Limb (tissue), 2 donors: ENCODE measurements at regions not wholly inside any gene's neighbourhood (a gene's known extent, or its start where the extent isn't known, plus 50 kb on each side); places are given as distances from the start of the nearest gene placed in this dataset.

Experiments
- DNase-seq, 2 donors: peaks; one replicate each; pipeline ENCODE4 v3.0.0-alpha.2; 2016; ENCODE audit errors: extremely low spot score in 2 of 2

DNA sequence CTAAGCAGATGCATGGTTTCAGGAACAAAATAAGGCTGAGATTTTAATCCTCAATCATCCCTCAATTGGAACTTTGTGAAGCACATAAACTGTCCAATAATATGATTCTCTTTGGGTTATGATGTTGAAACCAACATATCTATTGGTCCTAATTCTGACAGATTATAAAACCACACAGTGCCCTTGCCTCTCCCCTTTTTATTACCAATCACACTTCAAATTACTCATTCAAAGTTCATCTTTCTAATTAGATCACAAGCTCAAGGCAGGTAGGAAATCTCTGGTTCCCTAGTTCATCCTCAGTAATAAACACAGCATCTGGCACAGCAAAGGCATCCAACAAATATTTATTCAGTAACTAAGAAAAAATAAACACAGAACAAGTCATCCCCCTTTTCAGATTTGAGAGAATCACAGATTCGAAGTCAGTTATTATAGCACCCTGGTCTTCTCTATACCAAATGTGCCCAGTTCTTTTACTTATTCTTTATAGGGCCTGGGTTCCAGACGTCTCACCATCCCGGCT lies 611.6 kb downstream of the INSC start:
- DNase-seq, result no peak

DNA sequence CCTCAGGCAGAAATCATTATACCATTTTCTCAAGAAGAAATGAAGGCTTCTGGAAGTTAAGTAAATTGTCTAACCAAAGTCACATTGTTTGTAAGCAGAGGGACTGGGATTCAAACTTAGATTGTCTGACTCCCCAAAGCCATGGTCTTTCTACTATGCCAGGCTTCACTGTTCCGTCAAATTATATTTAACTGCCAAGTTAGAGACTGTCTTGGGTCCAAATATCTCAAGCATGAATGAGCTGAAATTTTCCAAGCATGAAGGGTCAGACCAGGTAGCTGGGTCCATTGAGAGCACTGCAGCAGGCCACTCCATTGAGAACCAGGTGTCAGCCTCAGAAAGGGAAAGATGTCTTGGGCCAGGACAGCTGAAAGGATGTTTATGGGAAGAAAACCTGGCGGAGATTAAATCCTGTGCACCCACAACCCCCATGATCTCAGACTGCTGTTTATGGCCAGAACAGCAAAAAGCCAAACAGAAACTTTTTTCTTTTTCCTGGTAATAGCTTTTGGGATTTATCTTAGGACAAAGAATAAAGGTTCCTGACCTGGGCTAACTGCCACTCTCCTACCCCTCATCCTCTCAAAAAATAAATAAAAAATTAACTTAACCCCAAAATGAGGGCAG lies 612.3 kb downstream of the INSC start:
- no peak for DNase-seq

DNA sequence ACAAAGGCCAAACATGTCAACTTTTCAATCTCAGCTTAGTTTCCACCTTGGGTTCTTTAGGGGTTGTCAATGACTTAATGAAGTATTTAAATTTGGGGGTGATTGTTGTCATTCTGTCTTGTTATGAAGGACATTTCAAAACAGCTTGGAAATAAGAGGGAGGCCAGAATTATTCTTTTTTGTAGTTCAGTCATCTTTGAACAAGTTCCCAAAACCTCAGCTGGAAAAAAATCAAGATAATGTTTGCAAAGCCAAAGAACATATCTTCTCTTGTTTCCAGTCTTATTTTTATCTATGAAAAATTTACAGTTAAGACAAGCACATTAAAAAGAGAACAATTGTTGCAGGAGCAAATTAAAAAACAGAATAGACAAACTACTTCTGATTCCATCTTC lies 612.8 kb downstream of the INSC start:
- no peak for DNase-seq

DNA sequence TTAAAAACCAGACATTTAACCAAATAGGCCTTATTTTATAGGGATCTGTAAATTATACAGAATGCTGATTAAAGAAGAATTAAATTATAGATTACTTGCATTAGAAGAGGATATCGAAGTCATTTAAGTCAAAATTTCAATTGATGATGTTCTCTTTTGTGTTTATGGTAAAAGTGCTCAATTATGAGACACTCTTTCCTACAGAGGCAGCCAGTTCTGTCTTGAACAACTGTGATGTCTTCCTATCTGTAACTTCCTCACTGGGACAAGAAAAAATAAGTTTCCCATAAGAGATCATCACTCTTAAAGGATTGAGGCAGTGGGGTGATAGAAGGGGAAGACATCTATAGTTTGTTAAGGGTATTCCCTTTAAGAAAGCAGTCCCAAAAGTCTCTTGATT lies 613.5 kb downstream of the INSC start:
- no peak for DNase-seq

DNA sequence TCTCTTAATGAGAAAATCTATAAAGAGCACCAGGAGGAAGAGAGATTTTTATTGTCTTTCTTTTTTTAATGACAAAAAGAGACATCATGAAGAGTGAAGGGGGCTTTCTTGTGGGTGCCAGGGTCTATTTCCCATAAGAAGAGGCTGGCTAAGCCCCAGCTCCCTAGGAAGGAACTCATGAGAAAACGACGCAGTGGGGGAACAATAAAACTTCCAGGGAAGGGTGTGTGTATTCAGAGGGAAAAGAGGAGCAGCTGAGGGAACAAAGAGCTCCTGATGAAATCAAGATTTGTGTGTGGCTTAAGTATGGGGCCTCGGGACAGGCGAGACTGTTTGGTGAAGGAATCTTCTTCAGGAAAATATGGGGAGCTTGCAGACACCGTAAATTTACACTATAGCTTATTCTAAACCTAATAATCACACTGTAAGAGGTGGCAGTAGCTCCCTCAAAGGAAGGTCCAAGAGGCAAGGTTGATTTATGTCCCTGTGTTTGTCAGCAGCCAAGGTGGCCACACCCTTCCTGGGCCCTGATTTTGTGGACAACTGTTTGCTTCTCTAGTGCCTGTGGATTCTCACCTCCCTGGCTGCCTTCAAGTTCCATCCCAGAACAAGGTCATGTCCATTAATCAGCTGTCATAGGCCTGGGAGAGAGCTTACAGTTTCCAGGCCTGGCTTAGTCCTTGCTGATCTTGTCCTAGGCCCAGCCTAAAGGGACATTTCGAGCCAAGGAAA lies 615.7 kb downstream of the INSC start:
- no peak for DNase-seq

DNA sequence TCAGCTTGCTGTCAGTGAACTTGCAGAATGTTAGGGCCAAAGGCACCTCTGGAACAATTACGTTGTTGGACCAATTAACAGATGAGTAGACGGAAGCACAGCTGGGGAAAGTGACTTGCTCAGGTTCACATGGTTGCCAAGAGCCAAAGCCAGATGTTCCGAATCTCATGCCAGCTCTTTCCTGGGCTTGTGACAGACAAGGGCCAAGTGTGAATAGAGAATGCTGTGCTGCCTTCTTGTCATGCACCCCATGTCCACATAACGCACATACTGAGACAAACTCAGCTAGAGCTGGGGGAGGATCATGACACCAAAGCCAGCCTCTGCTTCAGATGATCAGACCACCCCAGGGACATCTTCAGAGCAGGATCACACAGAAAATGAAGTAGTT lies 616.3 kb downstream of the INSC start:
- no peak for DNase-seq

DNA sequence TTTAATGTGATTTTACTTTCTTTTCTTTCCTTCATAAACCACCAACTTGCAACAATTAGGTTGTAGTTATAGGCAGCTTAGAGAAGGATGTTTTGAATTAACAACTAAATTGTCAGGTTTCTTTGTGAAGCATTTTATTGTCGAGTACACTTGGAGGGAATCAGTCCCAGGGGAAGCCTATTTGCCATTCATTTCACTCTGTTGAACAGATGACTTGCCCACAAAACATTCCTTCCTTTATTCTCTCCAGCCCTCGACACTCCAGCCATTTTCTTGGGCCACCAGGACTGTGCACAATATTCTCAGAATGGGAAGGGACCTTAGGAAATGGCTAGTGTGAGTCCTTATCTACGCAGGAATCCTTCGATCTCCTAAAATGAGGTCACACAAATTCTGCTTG lies 620.6 kb downstream of the SOX6 start:
- DNase-seq, result no peak

DNA sequence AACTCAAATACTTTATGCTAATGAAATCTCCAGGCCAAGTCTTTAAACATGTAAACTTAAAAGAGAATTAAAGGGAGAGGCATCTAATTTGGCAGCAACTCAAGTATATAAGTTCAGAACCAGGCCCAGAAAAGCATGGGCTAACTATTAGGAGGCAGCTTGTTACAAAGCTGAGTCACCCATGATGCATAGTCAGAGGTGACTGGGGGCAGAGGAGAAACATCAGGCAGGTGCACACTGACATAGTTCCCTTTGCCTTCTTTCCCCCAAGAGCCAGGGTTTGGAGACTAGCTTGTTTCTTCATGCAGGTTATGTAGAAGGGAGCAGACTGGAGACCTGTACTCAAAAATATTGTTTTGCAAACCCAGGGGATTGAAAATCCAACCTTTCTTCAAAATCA lies 619.0 kb downstream of the SOX6 start:
- no peak for DNase-seq

DNA sequence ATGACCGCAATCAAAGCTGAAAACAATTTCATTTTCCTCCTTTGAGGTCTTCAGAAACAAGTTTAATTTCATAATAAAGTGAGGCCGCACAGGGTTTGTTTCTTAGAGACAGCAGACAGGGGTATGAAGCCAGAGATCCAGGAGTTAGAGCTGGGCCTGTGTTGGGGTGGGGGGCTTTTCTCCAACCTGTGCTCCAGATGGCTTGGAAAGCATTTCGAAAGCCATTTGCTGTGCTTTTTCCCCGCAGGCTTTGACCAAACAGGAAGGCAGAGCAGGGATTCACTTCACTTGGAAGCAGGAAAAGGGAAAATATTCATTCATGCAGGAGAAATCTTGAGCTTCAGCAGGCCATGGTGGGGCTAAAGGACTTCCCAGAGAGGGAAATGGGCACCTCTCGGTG lies 617.4 kb downstream of the SOX6 start:
- no peak for DNase-seq

DNA sequence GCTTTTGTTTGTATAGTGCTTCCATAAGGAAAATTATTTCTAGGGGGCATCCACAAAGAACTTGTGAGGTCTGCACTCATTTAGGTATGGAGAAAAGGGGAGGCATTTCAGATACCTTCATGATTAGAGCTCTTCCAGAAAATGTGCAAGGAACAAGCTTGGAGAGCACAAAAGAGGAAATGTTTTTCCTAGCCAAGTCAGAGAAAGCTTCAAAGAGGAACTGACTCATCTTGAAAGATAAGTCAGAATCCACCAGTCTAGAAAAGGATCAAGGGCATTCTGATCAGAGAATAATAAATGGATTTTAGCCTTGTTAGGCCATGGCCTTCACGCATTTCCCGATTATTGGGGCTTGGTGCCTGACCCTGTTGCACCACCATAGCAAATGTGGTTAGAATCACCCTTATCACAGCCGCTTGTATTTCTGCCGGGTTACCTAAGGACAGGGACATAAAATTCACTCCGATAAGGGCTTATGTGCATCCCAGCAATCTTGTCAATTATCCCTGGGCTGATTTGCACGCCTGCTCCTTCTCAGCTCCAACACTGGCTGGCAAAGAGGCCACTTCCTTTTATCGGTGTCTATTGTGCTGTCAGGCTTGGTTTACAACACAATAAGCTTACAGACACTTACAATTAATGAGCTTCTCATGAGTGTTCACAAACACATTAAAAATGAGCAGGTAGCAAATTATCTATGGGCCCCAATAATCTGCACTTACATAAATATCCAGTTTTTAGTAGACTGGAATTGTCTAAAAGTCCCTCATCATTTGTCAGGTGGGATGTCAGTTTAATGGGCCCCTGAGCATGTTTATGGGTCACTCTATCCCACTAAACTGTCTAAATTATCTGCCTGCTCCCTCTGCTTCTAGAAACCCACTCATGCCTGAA lies 613.5 kb downstream of the SOX6 start:
- no peak for DNase-seq

DNA sequence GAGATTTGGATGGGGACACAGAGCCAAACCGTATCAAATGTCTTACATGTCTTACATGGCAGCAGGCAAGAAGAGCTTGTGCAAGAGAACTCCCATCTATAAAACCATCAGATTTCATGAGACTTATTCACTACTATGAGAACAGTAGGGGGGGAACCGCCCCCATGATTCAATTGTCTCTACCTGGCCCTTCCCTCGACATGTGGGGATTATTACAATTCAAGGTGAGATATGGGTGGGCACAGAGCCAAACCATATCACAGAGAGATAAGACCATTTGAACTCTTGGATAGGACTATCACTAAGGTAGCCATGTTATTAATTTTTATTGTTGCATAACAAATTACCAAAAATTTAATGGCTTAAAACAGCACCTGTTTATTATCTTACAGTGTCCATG lies 611.7 kb downstream of the SOX6 start:
- DNase-seq, result no peak

DNA sequence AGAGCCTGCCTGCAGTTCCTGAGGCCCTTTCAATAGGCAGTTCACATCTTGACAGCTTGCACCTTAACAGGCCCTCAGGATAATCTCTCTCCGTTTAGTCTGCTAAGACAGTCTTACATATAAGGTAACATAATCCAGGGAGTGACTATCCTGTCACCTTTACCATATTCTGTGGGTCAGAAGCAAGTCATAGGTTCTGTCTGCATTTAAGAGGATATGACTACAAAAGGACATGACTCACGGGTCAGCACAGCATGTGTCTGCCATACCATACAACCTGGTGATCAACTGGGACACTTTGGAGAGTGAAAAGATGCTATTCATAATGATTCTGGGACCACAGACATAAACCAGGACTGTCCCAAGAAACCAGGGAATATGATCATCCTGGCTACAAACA lies 611.1 kb downstream of the SOX6 start:
- DNase-seq, result no peak

DNA sequence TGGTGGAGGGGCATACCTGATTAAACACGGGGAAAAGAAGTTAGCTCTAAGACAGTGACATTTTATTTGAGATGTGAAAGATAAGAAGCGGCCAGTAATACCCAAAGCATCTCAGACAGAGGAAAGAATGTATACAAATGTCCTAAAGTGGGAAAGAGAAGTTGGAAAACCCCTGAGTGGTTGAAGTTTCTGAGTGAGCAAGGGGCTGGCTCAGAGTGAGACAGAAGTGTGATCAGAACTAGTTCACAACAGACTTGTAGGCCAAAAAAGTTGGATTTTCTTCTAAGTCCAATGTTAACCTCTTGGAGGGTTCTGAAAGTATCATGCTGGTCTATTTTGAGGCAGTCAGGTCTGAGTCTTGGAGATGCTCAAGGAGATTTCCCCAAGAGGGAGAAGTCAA lies 608.7 kb downstream of the SOX6 start:
- no peak for DNase-seq

DNA sequence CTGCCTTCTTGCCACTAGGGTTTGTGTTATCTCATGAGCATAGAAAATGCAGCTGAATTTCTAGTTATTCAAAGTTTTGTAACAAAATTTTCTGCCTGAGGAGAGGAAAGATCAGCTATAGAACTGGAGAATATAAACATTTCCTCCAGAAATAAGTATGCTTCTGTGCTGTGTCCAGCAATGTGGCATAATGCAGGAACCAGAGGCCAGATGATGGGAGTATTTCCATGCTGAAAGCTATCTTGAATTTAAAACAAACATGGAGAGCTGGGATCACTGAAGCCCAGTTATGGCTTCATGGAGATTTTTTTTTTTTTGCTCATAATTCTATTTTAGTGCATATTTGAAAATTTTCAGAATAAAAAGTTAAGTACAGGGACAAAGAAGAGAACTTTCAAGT lies 608.2 kb downstream of the SOX6 start:
- no peak for DNase-seq

DNA sequence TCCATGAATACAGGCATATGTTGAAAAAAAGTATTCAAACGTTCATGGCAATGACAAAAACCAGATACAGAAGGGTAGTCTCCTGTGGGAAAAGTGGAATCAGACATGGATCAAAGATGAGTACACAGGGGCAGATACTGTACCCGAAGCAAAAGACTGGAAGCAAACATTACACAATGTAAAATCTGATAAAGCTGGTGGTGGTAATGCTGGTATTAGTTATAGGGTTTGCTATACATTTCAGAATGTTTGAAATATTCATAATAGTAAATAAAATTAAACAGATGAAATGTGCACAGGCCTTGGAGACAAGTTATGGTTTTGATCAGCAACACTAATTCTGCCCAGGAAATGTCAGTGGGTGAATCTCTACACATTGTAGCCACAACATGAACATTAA lies 607.6 kb downstream of the SOX6 start:
- DNase-seq, result no peak

DNA sequence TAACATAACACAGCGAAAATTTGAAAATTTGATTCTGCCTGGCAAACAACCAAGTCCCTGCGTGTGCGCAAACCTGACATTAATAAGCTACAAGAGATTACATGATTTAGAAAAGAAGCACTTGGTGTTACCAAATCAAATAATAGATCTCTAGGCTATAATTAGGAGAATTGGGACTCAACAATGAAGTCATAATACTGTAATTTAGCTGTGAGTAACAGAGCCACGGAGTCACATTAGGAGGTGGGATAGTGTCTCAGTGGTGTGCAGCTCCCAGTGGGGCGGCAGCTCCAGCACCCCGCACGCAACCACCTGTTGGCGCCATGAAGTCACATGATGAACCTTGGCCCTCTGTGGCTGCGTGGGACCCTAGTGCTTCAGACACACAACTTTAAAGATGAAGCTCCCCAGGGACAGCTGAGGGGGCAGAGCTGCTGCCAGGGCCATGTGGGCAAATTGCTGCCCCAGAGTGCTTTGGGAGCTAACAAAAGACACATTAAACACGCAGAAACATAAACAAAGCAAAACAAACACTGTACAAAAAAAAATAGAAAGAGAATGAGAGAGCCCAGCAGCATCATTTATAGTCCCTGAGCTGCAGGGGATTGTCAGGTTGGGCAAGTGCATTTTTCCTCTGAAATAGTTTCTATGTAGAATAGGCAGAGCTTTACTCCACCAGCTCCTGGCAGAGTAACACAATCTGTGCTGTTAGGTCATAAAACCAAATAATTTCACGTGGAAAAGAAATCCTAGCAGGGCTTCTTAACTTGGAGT lies 605.6 kb downstream of the SOX6 start:
- no peak for DNase-seq

DNA sequence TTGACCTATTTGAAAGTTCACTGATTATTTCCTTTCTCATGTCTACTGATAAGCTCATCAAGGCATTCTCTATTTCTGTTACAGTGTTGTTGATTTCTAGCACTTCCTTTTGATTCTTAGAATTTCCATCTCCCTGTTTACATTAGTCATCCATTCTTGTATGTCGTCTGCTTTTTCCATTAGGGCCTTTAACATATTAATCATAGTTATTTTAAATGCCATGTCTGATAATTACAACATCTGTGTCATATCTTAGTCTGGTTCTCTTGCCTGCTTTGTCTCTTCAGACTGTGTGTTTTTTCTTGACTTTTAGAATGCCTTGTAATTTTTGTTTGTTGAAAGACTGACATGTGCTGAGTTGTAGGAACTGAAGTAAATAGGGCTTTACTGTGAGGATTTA lies 602.1 kb downstream of the SOX6 start:
- DNase-seq, result no peak

DNA sequence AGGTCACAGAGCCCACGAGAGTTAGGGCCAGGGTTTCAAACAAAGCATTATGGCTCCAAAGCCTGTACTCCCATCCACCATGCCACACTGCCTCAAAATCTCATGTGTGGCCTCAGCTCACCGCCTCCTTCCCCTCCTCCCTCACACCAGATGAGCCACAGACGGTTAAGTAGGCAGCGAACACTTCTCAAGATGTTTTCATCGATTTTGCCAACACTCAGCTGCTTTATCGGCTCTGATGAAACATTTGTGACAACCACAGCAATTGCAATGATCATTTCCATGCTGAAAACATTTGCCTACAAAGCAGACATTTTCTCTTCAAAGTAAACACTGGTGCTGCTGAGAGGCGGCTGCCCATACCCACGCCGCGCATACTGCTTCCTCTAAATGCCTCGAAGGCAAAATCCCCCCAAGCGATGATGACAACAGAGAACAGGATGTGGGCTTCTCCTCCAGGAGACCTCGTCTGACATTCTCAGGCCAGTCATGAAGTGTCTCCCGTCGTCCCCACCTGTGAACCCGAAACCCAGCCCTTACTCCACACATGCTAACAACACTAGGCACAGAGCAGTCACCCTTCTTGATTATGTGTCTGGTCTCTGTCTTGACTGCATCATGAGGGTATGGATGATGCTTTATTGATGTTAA lies 599.2 kb downstream of the SOX6 start:
- DNase-seq, result no peak

DNA sequence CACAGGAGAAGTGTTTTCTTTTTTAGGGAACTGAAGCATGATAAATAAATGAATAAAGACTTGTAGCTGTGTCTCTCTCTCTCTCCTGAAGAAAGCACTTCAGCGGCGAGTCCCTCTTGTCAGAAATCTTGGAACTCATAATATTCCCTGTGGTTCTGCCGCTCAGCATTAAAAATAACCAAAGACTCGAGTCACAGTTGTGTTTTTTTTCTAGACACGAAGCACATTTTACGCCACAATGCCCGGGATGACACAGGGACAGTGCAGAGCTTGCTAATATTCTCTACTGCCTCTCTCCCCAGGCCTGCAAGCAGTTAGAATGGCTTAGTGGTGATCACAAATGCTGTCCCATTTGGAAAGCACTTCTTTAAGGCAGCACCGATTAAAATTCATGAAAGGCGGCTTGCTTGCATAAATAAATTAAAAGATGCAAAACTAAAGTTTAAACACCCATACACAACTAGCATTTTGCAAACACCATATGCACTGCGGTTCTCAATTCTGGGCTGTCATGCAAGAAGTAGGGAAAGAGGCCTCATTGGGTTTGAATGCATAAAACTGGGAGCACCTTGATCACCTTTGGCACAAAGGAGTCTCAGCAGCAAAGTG lies 597.4 kb downstream of the SOX6 start:
- no peak for DNase-seq

DNA sequence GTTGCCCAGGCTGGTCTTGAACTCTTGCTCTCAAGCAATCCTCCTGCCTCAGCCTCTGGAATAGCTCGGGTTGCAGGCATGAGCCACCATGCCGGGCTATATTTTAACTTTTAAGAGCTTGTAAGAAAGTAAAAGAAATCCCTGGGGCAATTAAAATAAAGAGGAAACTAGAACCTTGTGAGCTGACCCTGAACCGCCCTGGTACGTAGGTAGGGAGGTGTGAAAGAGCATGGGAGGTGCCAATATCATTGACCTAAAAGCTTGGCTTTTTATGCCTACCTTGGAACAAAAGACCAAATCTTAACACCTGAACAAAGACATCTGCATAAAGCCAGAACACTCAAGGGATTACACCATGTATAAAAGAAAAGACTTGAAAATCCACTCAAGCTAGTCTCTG lies 595.1 kb downstream of the SOX6 start:
- DNase-seq, result no peak

DNA sequence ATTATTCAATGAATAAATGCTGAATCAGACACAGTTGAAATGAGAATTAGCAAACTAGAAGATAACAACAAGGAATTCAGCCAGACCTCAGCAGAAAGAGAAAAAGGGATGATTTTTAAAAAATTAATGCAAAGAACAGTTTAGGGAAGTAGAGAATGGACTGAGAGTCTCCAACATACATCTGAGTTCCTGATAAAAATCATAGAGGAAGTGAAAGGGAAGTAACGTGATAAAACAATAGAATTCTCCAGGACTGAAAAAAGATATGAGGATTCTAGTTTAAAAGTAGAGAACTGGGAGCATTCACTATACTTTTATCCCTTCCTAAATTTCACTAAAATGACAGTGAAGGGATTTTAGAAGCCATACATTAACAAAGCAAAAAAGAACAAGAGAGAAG lies 592.0 kb downstream of the SOX6 start:
- no peak for DNase-seq
